ENCODE measurements at regions not wholly inside any gene's neighbourhood (a gene's known extent, or its start where the extent isn't known, plus 50 kb on each side); places are given as distances from the start of the nearest gene placed in this dataset.

GRCh38 chr11:70669281-70669680 is 271.0 kb downstream of the CTTN start:
- Histone ChIP-seq H3K27me3 (ENCODE audit: control insufficient read depth in 1 of 2, insufficient read depth in 2 of 2, low read length in 2 of 2) (no peaks in the 10 kb centered on the region), H3K4me1 (ENCODE audit: insufficient read depth, low read length) (no peaks in the 10 kb centered on the region), H3K9ac (ENCODE audit: low read length) (no peak overlapping the region), H3K4me3 (ENCODE audit: low read depth in 1 of 2, low read length in 2 of 2) (no peak overlapping the region), H3K9me3 (ENCODE audit: low read length) (no peaks in the 10 kb centered on the region), H3K27ac (ENCODE audit: low read depth, low read length) (no peak overlapping the region), H3K36me3 (ENCODE audit: insufficient read depth, low read length) (no peaks in the 10 kb centered on the region)

GRCh38 chr11:70669871-70670675 is 271.7 kb downstream of the CTTN start:
- H3K4me1 ChIP-seq (ENCODE audit: insufficient read depth, low read length) = no peaks in the 10 kb centered on the region
- H3K9me3 ChIP-seq (ENCODE audit: low read length) = no peaks in the 10 kb centered on the region
- H3K27me3 ChIP-seq (ENCODE audit: control insufficient read depth in 1 of 2, insufficient read depth in 2 of 2, low read length in 2 of 2) = no peaks in the 10 kb centered on the region
- H3K9ac ChIP-seq (ENCODE audit: low read length) = no peak overlapping the region
- no peaks in the 10 kb centered on the region for H3K36me3 ChIP-seq (ENCODE audit: insufficient read depth, low read length)
- no peak overlapping the region for H3K27ac ChIP-seq (ENCODE audit: low read depth, low read length)
- H3K4me3 ChIP-seq (ENCODE audit: low read depth in 1 of 2, low read length in 2 of 2) = no peak overlapping the region

GRCh38 chr11:70670676-70671034 is 272.3 kb downstream of the CTTN start:
- Histone ChIP-seq H3K4me1 (ENCODE audit: insufficient read depth, low read length) (no peaks in the 10 kb centered on the region), H3K4me3 (ENCODE audit: low read depth in 1 of 2, low read length in 2 of 2) (no peak overlapping the region), H3K9me3 (ENCODE audit: low read length) (no peaks in the 10 kb centered on the region), H3K27ac (ENCODE audit: low read depth, low read length) (no peak overlapping the region), H3K27me3 (ENCODE audit: control insufficient read depth in 1 of 2, insufficient read depth in 2 of 2, low read length in 2 of 2) (no peaks in the 10 kb centered on the region), H3K36me3 (ENCODE audit: insufficient read depth, low read length) (no peaks in the 10 kb centered on the region), H3K9ac (ENCODE audit: low read length) (no peak overlapping the region)

- no peaks in the 10 kb centered on the region for H3K9me3 ChIP-seq (ENCODE audit: low read length)
- H3K4me3 ChIP-seq (ENCODE audit: low read depth in 1 of 2, low read length in 2 of 2) = no peak overlapping the region
- no peak overlapping the region for H3K9ac ChIP-seq (ENCODE audit: low read length)
- no peaks in the 10 kb centered on the region for H3K4me1 ChIP-seq (ENCODE audit: insufficient read depth, low read length)
- H3K27ac ChIP-seq (ENCODE audit: low read depth, low read length) = no peak overlapping the region
- H3K27me3 ChIP-seq (ENCODE audit: control insufficient read depth in 1 of 2, insufficient read depth in 2 of 2, low read length in 2 of 2) = no peaks in the 10 kb centered on the region
- H3K36me3 ChIP-seq (ENCODE audit: insufficient read depth, low read length) = no peaks in the 10 kb centered on the region
Measured at GRCh38 chr11:70671083-70671482, 272.8 kb downstream of the CTTN start.

DNA sequence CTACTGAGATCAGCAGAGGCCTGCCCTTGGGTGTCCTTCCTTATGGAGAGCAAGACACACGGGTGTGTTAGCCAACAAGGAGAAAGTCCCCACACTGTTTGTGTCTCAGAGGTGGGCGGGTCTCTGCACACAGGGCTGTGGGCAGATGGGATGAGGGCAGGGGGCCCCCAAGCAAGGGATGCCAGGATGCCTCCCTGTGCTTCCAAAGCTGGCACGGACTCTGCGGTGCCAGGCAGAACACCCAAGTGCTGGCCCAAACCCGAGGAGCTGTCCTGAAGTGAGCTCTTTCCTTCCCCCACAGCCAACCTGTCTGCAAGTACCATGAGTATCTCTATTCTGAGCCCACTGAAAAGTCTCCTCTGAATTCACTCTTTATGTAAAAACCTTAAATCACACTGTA is 273.3 kb downstream of the CTTN start:
- Histone ChIP-seq H3K4me1 (ENCODE audit: insufficient read depth, low read length) (no peaks in the 10 kb centered on the region), H3K9me3 (ENCODE audit: low read length) (no peaks in the 10 kb centered on the region), H3K4me3 (ENCODE audit: low read depth in 1 of 2, low read length in 2 of 2) (no peak overlapping the region), H3K36me3 (ENCODE audit: insufficient read depth, low read length) (no peaks in the 10 kb centered on the region), H3K27ac (ENCODE audit: low read depth, low read length) (no peak overlapping the region), H3K9ac (ENCODE audit: low read length) (no peak overlapping the region), H3K27me3 (ENCODE audit: control insufficient read depth in 1 of 2, insufficient read depth in 2 of 2, low read length in 2 of 2) (no peaks in the 10 kb centered on the region)

- no peak overlapping the region for H3K4me3 ChIP-seq (ENCODE audit: low read depth in 1 of 2, low read length in 2 of 2)
- no peaks in the 10 kb centered on the region for H3K36me3 ChIP-seq (ENCODE audit: insufficient read depth, low read length)
- H3K27ac ChIP-seq (ENCODE audit: low read depth, low read length) = no peak overlapping the region
- no peaks in the 10 kb centered on the region for H3K27me3 ChIP-seq (ENCODE audit: control insufficient read depth in 1 of 2, insufficient read depth in 2 of 2, low read length in 2 of 2)
- no peaks in the 10 kb centered on the region for H3K4me1 ChIP-seq (ENCODE audit: insufficient read depth, low read length)
- no peaks in the 10 kb centered on the region for H3K9me3 ChIP-seq (ENCODE audit: low read length)
- no peak overlapping the region for H3K9ac ChIP-seq (ENCODE audit: low read length)
Measured at GRCh38 chr11:70672991-70673653, 274.8 kb downstream of the CTTN start.

GRCh38 chr11:70674605-70675004 is 276.3 kb downstream of the CTTN start:
- Histone ChIP-seq H3K9me3 (ENCODE audit: low read length) (no peaks in the 10 kb centered on the region), H3K9ac (ENCODE audit: low read length) (no peak overlapping the region), H3K27me3 (ENCODE audit: control insufficient read depth in 1 of 2, insufficient read depth in 2 of 2, low read length in 2 of 2) (no peaks in the 10 kb centered on the region), H3K27ac (ENCODE audit: low read depth, low read length) (no peak overlapping the region), H3K4me3 (ENCODE audit: low read depth in 1 of 2, low read length in 2 of 2) (no peak overlapping the region), H3K36me3 (ENCODE audit: insufficient read depth, low read length) (no peaks in the 10 kb centered on the region), H3K4me1 (ENCODE audit: insufficient read depth, low read length) (no peaks in the 10 kb centered on the region)

DNA sequence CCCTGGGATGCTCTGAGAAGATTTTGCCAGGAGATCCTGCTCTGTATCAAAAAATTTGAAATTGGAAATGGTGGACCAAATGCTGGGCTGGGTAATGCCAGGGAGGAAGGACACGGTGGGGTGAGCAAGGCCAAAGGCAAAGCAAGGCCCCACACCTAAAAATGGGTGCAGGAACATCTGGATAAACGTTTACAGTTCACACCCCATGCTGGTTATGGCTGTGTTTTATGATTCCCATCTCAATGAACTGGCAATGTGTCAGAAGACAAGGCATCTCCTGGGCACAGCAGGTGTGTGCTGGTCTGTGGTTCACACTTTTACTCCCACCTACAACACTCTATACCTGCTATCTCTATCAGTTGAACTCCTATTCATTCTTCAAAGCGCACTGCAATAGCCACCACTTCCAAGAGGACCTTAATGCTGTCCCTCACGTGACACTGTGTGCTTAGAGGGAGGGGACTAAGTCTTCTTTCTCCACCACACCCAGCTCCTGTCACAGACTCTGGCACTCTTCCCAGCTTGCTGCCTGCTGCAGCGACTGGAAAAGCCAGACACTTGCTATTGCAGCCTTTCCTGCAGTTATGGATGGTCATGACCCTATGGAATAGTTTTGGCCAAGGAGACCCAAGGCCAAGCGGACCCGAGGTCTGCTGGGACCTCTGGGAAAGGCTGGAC is 277.5 kb downstream of the CTTN start:
- Histone ChIP-seq H3K27me3 (ENCODE audit: control insufficient read depth in 1 of 2, insufficient read depth in 2 of 2, low read length in 2 of 2) (no peaks in the 10 kb centered on the region), H3K9me3 (ENCODE audit: low read length) (no peaks in the 10 kb centered on the region), H3K4me3 (ENCODE audit: low read depth in 1 of 2, low read length in 2 of 2) (no peak overlapping the region), H3K4me1 (ENCODE audit: insufficient read depth, low read length) (no peaks in the 10 kb centered on the region), H3K9ac (ENCODE audit: low read length) (no peak overlapping the region), H3K36me3 (ENCODE audit: insufficient read depth, low read length) (no peaks in the 10 kb centered on the region), H3K27ac (ENCODE audit: low read depth, low read length) (no peak overlapping the region)

- no peaks in the 10 kb centered on the region for H3K9me3 ChIP-seq (ENCODE audit: low read length)
- H3K36me3 ChIP-seq (ENCODE audit: insufficient read depth, low read length) = no peaks in the 10 kb centered on the region
- no peaks in the 10 kb centered on the region for H3K27me3 ChIP-seq (ENCODE audit: control insufficient read depth in 1 of 2, insufficient read depth in 2 of 2, low read length in 2 of 2)
- H3K4me3 ChIP-seq (ENCODE audit: low read depth in 1 of 2, low read length in 2 of 2) = no peak overlapping the region
- no peaks in the 10 kb centered on the region for H3K4me1 ChIP-seq (ENCODE audit: insufficient read depth, low read length)
- no peak overlapping the region for H3K27ac ChIP-seq (ENCODE audit: low read depth, low read length)
- H3K9ac ChIP-seq (ENCODE audit: low read length) = no peak overlapping the region
Measured at GRCh38 chr11:70677232-70677916, 279.0 kb downstream of the CTTN start.

- Histone ChIP-seq H3K4me1 (ENCODE audit: insufficient read depth, low read length) (no peaks in the 10 kb centered on the region), H3K9ac (ENCODE audit: low read length) (no peak overlapping the region), H3K27me3 (ENCODE audit: control insufficient read depth in 1 of 2, insufficient read depth in 2 of 2, low read length in 2 of 2) (no peaks in the 10 kb centered on the region), H3K27ac (ENCODE audit: low read depth, low read length) (no peak overlapping the region), H3K36me3 (ENCODE audit: insufficient read depth, low read length) (no peaks in the 10 kb centered on the region), H3K9me3 (ENCODE audit: low read length) (no peaks in the 10 kb centered on the region), H3K4me3 (ENCODE audit: low read depth in 1 of 2, low read length in 2 of 2) (no peak overlapping the region)
Measured at GRCh38 chr11:70678931-70679900, 280.9 kb downstream of the CTTN start.

All from muscle layer of colon (tissue), 2 donors.